ENCODE measurements at regions not wholly inside any gene's neighbourhood (a gene's known extent, or its start where the extent isn't known, plus 50 kb on each side); places are given as distances from the start of the nearest gene placed in this dataset.
"Not testable (repeated sequence)": the region's sequence is repeated elsewhere in the genome, so short reads cannot be mapped to it uniquely, and the experiment has no call there.

DNA sequence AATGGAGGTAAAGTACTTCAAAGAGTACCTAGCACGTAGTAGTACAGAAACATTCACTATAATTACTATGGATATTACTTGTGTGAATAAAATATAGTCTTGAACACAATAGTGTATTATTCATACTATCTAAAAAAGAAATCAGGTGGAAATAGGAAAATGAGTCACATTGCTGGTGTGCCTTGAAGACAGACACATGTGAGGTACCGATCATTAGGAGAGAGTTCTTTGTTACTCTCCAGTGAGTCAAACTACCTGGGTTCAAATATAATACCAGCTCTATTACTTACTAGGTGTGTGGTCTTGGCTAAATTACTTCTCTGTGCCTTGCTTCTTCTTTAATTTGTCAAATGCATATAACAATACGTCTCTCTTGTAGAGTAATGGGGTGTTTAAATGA, 50.8 kb upstream of the BEND6 start:
- DNase-seq (ENCODE audit: low read depth in 3 of 3) = no peak

GRCh38 chr6:56902641-56903464, 52.1 kb upstream of the BEND6 start:
- no peak for DNase-seq (ENCODE audit: low read depth in 3 of 3)

DNA sequence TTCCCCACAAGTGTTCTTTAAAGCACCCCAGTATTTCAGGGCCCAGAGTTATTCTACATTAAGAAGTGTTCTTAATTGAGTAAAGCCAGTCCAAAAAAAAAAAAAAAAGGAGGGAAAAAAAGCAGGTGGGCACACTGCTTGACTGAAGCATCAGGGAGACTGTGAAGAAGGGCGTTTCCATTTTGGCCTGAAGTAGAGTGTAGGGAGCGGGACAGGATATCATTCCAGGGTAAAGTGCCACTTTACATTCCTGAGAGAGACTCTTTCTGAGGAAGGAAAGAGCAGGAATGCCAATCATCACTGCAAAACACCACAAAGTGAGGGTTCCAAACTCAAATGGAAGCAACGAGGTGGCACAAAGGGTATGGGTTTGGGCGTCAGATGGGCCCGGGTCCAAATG, 54.1 kb upstream of the BEND6 start:
- DNase-seq (ENCODE audit: low read depth in 3 of 3) = no peak

GRCh38 chr6:56899753-56900152, 55.2 kb upstream of the BEND6 start:
- no peak for DNase-seq (ENCODE audit: low read depth in 3 of 3)

DNA sequence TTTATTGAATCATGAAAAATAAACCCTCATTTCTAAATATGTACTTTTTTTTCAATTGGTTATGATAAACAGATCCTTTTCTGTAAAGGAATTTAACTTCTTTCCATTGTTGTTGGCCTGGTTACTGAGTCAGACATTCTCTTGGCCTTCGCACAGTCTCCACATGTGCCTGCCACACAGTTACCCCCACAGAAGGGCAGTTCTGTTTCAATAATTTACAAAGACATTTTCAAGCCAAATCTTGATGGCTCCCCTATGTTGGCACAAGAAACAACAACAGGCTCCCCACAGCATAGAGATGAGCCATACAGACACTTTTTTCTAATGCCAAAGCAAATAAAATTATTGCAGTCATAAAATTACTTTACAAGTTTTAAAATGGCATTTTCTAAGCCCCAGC, 55.6 kb upstream of the BEND6 start:
- DNase-seq (ENCODE audit: low read depth in 3 of 3) = no peak

- DNase-seq (ENCODE audit: low read depth in 3 of 3) = no peak
These were observed 56.9 kb upstream of the BEND6 start for GRCh38 chr6:56897789-56898529.

DNA sequence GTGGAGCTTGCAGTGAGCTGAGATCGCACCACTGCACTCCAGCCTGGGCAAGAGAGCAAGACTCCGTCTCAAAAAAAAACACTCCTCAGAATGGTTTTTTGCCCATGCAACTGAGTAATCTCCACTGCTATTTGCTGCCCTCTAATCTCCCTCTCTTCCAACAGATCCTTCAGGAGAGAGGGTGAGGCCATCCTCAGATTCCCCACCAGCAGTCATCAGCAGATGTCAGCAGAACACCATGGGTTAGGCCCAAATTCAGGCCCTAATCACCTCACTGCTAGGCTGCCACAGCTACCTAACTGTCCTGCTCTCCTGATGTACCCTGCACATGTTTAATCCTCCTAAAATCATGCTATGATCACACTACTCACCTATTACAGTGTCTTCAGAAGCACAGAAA, 63.2 kb upstream of the BEND6 start:
- DNase-seq (ENCODE audit: low read depth in 3 of 3) = no peak

DNA sequence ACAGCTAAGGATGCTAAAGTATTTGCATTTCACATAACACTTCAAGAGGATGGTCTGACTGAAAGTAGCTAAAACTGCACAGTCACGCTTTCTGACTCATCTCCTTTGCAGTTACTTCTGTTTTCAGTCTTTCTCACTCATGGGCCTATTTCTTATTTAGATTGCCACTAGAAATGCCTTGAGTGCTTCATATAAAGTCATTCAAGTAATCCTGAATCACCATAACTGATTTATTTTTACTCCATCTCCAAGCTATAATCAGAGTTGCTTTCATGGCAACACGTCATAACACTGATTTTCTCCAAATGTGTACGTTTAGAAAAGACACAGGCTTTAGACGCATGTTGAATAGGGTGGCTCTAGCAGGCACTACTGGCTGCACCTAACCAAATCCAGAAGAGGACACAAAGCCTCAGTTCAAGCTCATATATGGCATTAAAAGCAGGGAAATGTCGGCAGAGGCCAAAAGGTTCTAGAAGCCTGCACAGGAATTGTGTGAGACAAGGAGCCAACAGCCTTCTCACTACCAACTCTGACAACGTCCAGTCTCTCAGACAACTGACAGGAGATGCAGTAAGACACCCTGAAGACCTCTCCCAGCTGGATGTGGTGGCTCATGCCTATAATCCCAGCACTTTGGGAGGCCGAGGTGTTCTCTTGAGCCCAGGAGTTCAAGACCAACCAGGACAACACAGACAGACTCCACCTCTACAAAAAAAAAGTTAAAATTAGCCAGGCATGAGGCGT, 64.1 kb upstream of the BEND6 start:
- DNase-seq (ENCODE audit: low read depth in 3 of 3) = no peak

DNA sequence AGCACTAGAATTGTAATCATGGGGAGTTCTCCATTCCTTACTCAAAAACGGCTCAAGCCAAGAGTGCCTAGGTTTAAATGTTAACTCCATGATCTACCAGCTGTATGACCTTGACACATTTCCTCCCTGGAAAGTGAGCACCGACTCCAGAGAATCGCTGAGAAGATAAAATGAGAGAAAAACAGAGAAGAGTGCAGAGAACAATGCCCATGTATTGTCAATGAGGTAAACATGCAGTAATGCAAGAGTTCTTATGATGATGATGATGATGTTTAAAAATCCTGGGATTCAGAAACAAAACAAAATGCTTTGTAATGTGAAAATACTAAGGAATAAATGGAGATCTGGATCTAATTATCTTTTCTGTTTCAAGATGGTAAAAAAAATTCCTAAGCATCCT, 64.8 kb upstream of the BEND6 start:
- no peak for DNase-seq (ENCODE audit: low read depth in 3 of 3)

- no peak for DNase-seq (ENCODE audit: low read depth in 3 of 3)
These were observed 65.4 kb upstream of the BEND6 start for GRCh38 chr6:56889492-56889891.

GRCh38 chr6:56888687-56889086, 66.2 kb upstream of the BEND6 start:
- DNase-seq (ENCODE audit: low read depth in 3 of 3) = no peak

GRCh38 chr6:56887086-56887485, 67.8 kb upstream of the BEND6 start:
- DNase-seq (ENCODE audit: low read depth in 3 of 3) = no peak

DNA sequence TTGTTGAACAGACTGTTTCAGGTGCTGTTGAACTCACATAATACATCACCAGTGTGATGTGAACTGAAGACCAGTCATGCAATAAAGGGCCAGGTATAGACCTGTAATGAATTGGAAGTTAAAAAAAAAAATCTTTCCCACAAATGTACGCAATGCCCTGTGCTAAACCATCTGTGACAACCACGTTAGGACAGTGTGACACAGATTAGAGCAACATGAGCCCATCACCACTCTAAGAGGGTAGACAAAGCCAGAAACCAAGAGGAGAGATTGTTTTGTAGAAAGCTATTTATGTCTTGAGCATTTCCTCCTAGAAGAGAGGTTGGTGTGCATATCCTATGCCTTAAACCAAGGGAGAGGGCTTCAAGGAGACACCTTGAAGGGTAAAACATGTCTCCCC, 77.0 kb upstream of the BEND6 start:
- DNase-seq (ENCODE audit: low read depth in 3 of 3) = no peak

- no peak for DNase-seq (ENCODE audit: low read depth in 3 of 3)
These were observed 78.9 kb upstream of the BEND6 start for GRCh38 chr6:56875961-56876360.

- DNase-seq (ENCODE audit: low read depth in 3 of 3) = no peak
These were observed 79.4 kb upstream of the BEND6 start for GRCh38 chr6:56875523-56875922.

GRCh38 chr6:56874328-56874727, 80.6 kb upstream of the BEND6 start:
- DNase-seq (ENCODE audit: low read depth in 3 of 3) = no peak

- not testable (repeated sequence) for DNase-seq (ENCODE audit: low read depth in 3 of 3)
These were observed 84.9 kb upstream of the BEND6 start for GRCh38 chr6:56870053-56870452.

DNA sequence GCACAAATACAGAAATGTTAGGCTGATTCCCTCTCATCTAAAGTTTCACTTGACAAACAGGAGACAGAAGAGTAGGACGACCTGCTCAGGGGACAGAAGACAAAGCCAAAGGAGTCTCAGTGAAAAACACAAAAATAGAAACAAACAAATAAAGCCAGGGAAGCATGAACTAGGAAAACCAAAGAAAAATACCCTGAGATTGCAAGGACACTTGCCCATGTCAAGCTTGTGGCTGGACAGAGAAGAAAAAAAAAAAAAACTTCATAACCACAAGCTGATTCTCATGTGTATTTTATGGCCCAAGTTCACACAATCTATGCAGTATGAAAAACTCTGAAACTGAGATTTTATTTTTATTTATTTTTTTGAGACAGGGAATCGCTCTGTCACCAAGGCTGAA, 85.6 kb upstream of the BEND6 start:
- DNase-seq (ENCODE audit: low read depth in 3 of 3) = no peak

DNA sequence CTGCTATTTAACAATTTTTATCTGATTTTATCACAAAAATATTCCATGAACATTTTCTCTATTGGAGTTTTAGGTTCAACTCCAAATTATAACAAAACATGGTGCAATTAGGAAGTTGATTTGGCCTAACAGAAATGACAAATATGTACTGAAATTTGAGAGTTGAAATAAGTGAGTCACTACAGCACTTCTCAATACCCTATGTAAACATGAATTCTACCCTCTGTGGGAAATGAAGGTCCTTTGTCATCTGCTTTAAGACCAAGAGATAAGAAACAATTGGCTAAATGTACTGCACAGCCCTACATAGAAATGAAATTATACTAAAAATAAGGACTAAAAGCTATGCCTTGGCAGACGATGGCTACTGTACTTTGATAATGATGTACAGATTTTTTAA, 86.2 kb upstream of the BEND6 start:
- DNase-seq (ENCODE audit: low read depth in 3 of 3) = no peak

DNA sequence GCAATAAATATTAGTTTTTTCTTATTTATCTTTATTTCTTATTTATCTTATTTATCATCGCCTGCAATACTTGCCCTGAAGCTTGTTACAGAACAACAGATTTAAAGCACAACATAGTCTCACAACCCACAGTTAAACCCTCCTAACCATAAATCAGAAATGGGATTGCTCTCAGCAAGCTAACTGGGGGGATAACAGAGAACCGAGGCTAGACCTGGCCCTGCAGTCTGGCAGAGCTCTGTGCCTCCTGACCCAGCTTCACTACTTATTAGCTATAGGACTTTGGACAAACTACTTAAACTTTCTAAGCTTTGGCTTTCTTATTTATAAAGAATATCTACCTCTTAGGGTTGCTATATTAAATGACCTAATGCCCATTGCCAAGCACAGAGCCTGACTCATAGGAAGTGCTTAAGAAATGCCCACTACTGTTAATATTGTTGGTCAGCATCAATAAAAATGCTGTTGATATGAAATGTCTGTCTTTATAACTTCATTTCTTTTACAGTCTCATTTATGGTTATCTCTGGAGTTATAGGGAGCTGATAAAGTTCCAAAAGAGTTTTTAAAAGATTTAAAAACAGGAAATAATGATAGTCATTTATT, 87.9 kb upstream of the BEND6 start:
- no peak for DNase-seq (ENCODE audit: low read depth in 3 of 3)

DNA sequence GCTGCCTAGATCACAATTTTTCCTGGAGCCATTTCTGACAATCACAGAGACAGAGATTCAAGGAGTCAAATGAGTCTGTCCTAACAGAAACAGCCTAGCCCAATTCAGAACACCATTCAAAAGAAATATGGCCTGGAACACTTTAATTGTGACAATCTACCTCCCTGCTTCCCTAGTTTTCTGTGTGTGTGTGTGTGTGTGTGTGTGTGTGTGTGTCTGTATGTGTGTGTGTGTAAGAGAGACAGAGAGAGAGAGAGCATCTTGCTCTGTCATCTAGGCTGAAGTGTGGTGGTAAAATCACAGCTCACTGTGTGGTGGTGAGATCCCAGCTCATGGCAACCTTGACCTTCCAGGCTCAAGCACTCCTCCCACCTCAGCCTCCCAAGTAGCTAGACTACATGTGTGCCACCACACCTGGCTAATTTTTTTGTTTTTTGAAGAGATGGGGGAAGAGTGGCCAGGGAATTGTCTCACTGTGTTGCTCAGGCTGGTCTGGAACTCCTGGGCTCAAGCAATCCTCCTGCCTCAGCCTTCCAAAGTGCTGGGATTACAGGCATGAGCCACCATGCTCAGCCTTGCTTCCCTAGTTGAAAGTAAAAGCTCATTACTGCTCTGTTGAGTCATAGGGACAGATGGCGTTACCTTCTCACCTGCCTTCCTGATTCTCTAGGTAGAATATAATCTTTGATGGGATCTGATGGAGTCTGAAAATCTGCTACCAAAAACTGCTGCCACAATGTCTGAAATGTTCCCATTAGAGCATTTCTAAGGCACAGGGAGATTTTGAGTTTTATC, 89.6 kb upstream of the BEND6 start:
- DNase-seq (ENCODE audit: low read depth in 3 of 3) = no peak
